ENCODE measurements at regions not wholly inside any gene's neighbourhood (a gene's known extent, or its start where the extent isn't known, plus 50 kb on each side); places are given as distances from the start of the nearest gene placed in this dataset.

GRCh38 chr7:136549756-136550155 is 318.7 kb upstream of the CHRM2 start:
- H3K4me1 Mint-ChIP-seq, result no peaks in the 10 kb centered on the region
- no peak overlapping the region for H3K9ac ChIP-seq (ENCODE audit: extremely low read depth, insufficient read length, low read length)
- no peak overlapping the region for H2BK20ac ChIP-seq (ENCODE audit: low read depth, low read length, poor library complexity, severe bottlenecking)
- H3K79me2 ChIP-seq (ENCODE audit: insufficient read depth, low read length), result no peaks in the 10 kb centered on the region
- no peak overlapping the region for H3K4me2 ChIP-seq (ENCODE audit: insufficient read depth, insufficient read length, low read length)
- no peak overlapping the region for H2AFZ ChIP-seq (ENCODE audit: low read length)
- H3K14ac ChIP-seq (ENCODE audit: insufficient read depth, low read length), result no peak overlapping the region
- no peak overlapping the region for H3K23ac ChIP-seq (ENCODE audit: insufficient read length, low read depth, low read length)
- H3K27ac Mint-ChIP-seq, result no peak overlapping the region
- no peak for DNase-seq
- no peaks in the 10 kb centered on the region for H3K4me1 ChIP-seq (ENCODE audit: insufficient read depth, low read length)
- H3K9me3 ChIP-seq (ENCODE audit: control insufficient read depth, low read depth, low read length), result no peaks in the 10 kb centered on the region
- no peaks in the 10 kb centered on the region for H3K27me3 ChIP-seq (ENCODE audit: insufficient read depth, low read length)
- no peaks in the 10 kb centered on the region for H3K79me1 ChIP-seq (ENCODE audit: insufficient read depth, low read depth, low read length, poor library complexity, severe bottlenecking)
- no peak overlapping the region for H2BK120ac ChIP-seq (ENCODE audit: low read depth, low read length, poor library complexity, severe bottlenecking)
- no peak overlapping the region for H3K27ac ChIP-seq (ENCODE audit: insufficient read length, low read depth, low read length)
- H2BK15ac ChIP-seq (ENCODE audit: low read depth, low read length), result no peak overlapping the region
- no peaks in the 10 kb centered on the region for H3K36me3 Mint-ChIP-seq (ENCODE audit: insufficient read depth in 1 of 3, low read depth in 3 of 3)
- no peaks in the 10 kb centered on the region for H3K9me3 Mint-ChIP-seq
- TF ChIP-seq CTCF (conservative IDR thresholded peaks at IDR 0.05), result no peak
- H3K23me2 ChIP-seq (ENCODE audit: insufficient read length, low read depth, low read length, poor library complexity, severe bottlenecking), result no peaks in the 10 kb centered on the region
- H2AK5ac ChIP-seq (ENCODE audit: insufficient read length, low read length), result no peak overlapping the region
- no peak overlapping the region for H4K8ac ChIP-seq (replicated peaks; ENCODE audit: insufficient read length, low read depth, low read length)
- H4K5ac ChIP-seq (ENCODE audit: insufficient read length, low read depth, low read length), result no peak overlapping the region
- no peak overlapping the region for H4K91ac ChIP-seq (ENCODE audit: insufficient read length, low read depth, low read length)
- WGBS (ENCODE audit: extremely low coverage, insufficient read length, low lambda C conversion rate), result no CpG with 5 or more reads among the region's 1 CpG
- H2BK12ac ChIP-seq (ENCODE audit: insufficient read length, low read depth, low read length), result no peak overlapping the region
- H3K27me3 Mint-ChIP-seq (ENCODE audit: low read depth), result no peaks in the 10 kb centered on the region
- no peak overlapping the region for H3T11ph ChIP-seq (ENCODE audit: low read length)
- no peak overlapping the region for H3K56ac ChIP-seq (ENCODE audit: insufficient read length, low read depth, low read length)
- H3K4me3 Mint-ChIP-seq, result no peak overlapping the region
- no peak overlapping the region for H3K18ac ChIP-seq (ENCODE audit: insufficient read length, low read depth, low read length)
- H4K20me1 ChIP-seq (ENCODE audit: control insufficient read depth, insufficient read depth, insufficient read length), result no peaks in the 10 kb centered on the region
- no peak overlapping the region for H2BK5ac ChIP-seq (ENCODE audit: insufficient read length, low read length)
- no peak overlapping the region for H3K4ac ChIP-seq (ENCODE audit: low read depth, low read length)
